GM21360 (cell line): ENCODE measurements at regions not wholly inside any gene's neighbourhood (a gene's known extent, or its start where the extent isn't known, plus 50 kb on each side); places are given as distances from the start of the nearest gene placed in this dataset.

Experiments
- ATAC-seq: cut with Tn5 transposase; IDR thresholded peaks from one replicate; pipeline ENCODE4 v1.9.1; 2021; ENCODE audit warnings: mild to moderate bottlenecking, moderate library complexity; ENCODE audit not compliant: unreplicated experiment

DNA sequence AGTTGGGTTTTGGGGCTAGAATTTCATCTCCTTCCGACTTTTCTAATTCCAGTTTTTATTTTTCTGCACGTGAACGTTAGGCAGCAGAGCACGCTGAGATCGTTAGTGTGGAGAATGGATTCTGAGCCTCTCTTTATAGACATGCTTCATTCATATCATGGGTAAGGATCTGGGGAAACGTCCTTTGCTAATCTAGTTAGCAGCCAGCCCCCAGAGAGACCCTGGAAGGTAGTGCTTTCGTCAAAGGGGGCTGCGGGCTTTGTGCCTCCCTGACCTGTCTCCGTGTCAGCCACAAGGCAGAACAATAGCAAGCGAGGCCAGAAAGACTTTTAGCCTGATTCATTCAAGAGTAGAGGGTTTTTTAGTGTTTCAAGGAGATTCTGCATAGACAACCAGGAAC, 196.3 kb upstream of the KLF6 start:
- ATAC-seq, result no peak

DNA sequence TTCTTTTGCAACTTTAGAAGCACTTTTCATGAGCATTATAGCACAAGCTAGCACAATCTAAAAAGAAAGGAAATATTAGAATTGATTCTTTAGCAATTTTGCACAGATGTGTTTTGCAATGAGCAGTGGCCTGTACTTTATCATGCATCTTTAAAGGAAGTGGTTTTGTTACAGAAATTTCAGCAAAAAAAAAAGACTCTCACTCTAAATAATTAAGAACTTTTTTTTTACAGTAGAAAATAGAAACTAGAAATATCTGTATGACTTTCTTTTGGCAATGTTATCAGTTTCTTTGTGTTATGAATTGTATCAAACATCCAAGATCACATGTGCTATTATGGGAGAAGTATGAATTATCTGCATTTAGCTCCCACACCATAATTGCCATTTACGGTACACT, 195.7 kb upstream of the KLF6 start:
- no peak for ATAC-seq

DNA sequence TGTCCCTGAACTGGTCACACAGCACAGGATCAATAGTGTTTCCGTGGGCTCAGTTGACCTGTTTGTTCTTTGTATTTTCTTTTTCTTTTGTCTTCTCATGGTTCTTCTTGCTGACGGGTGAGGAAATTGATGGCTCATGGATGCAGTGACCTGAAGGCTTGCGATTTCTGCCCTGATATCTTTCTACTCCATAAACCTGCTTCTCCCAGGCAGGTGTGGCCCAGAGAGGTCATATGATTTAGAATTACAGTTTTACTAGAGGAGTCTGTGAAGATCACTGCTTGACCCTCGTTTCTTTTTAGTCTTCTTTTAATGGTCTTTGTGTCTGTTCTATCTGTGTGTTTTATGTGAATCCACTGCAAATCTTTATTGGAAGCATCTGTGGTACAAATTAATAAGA, 195.1 kb upstream of the KLF6 start:
- no peak for ATAC-seq

DNA sequence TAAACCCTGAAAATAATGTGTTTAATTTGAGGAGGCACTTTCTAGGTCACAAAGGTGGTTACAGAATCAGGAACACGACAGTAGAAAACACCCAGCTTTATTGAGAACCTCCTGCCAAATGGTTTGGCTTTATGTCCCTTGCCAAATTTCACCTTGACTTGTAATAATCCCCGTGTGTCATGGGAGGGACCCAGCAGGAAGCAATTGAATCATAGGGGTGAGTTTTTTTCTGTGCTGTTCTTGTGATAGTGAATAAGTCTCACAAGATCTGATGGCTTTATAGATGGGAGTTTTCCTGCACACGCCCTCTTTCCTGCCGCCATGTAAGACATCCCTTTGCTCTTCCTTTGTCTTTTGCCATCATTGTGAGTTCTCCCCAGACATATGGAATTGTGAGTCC, 193.8 kb upstream of the KLF6 start:
- ATAC-seq, result no peak

DNA sequence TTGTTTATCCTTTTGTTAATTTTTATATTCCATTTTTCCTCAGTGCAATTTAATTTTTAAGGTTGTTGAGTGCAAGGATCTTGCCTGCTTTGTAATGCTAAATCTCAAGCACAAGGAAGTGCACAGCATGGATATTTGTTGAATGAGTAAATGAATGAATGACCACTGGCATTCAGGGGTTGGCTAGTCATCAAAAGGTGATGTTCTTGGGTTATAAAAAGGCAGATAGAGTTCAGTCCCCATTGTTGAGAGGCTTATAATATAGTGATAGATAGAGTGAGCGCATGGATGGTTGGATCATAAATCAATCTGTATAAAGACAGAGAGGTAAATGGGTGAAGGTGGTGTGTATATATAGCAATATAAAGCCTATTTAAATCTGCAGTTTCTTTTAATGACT, 193.2 kb upstream of the KLF6 start:
- no peak for ATAC-seq

DNA sequence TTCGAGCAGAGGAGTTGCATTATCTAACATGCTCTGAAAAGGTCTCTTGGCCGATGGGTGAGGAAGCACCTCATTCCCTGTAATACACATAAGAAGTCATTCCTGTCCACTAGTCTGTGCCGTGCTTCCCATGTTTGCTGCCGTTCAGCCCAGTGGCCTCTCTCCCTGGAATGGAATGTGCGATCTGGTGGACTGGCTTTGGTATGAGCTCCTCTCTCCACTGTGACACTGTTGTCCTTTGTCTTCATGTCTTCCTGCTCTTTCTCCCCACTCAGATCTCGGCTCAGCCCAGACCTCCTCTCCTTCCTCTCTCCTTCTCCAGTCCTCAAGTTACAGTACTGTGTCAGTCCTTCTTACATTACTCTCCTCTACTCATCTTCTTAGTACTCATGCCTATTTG, 192.8 kb upstream of the KLF6 start:
- ATAC-seq, result no peak

DNA sequence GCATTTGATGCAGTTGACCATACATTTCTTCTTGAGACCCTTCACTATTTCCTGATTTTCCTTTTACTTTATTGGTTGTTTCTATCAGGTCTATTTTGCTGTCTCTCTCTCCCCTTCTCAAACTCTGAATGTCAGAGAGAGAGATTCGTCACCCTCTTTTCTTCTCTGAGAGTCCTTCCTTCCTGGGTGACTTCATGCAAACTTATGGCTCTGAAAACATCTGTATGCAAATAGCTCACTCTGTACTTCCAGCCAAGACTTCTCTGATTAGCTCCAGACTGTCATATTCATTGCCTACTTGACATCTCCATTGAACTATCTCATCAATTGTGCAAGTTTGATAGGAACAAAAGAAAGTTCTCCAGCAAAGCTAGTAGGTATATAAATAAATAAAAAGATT, 191.7 kb upstream of the KLF6 start:
- no peak for ATAC-seq

DNA sequence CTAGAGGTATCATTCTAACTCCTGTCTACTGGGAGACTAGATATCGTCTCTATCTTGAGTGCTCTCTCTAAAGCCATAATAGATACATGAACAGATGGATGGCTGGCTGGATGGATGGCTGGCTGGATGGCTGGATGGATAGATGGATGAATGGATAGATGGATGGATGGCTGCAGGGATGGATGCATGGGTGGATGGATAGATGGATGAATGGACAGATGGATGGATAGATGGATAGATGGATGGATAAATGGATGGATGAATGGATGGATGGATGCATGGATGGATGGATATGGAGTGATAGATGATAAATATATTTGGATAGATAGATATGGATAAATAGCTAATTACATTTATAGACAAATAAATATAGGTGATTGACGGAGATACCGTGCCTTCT, 191.2 kb upstream of the KLF6 start:
- no peak for ATAC-seq

DNA sequence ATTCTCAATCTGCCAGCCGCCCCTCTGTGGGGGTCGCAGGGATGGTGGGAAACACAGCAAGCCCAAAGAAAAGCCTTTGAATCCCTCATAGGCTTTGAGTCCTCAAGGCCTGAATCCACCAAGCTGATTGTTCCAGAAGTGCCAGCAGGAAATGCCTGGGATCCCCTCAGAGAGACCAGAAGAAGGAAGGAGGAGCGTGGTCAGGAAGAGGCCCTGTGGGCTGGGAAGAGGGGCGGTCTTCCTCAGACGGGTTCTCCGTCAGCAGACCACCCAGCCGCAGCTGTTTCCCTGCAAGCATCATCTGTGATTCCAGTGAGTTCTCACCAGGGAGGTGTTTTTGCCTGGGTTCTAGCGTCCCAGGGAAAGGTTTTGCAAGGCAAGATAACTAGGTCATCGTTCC, 190.0 kb upstream of the KLF6 start:
- ATAC-seq, result no peak

DNA sequence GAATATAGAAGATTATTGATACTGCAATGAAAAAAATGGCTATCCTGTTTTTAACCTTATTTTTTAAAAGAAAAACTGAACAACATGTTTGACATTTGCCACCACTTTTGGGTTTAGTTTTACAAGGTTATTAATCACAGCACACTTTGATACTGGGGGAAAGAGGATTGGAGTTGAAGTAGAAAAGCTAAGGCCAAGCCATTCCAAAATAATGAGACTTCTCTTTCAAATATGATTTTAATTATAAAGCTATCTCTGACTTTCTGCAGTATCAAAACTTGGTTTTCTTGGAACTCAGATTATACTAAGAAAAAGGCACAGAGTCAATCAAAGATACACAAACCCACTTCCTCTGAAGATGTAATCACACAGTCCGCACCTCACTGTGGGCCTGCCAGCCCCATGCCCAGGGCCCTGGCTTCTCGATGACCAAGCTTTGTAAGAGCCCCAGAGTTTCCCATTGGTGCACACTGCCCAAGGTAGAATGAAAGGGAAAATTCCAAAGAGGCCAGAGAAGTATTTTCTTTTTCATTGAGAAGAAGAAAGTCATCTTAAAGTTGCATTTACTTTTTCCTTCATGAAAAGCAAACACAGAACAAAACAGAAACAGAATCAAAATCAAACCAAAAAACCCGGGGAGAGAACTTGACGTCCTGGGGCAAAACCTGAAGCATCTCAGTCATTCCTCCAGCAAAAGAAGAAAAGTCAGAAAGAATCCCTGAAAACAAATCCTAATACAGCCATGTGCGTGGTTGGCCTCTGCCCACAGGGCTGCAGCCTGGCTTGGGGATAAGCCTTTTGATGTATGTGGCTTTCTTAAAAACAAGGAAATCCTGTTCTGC, 187.7 kb upstream of the KLF6 start:
- ATAC-seq, result no peak

DNA sequence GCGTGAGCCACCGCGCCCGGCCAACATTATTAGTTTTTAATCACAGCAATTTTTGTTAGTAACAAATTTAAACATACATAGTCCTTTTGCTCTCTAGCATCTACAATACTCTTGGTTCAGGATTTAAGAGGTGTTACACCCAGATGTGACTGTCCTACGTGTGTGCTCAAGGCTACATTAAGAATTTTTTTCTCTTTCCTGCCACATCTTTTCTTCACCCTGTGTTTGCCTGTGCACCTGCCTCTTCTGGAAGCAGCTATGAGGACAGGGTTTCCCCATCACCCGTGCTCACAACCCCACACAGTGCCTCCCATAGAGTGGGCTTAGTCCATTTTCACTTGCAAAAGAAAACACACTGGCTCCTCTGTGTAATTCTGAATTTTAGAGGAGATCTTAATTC, 186.7 kb upstream of the KLF6 start:
- no peak for ATAC-seq

DNA sequence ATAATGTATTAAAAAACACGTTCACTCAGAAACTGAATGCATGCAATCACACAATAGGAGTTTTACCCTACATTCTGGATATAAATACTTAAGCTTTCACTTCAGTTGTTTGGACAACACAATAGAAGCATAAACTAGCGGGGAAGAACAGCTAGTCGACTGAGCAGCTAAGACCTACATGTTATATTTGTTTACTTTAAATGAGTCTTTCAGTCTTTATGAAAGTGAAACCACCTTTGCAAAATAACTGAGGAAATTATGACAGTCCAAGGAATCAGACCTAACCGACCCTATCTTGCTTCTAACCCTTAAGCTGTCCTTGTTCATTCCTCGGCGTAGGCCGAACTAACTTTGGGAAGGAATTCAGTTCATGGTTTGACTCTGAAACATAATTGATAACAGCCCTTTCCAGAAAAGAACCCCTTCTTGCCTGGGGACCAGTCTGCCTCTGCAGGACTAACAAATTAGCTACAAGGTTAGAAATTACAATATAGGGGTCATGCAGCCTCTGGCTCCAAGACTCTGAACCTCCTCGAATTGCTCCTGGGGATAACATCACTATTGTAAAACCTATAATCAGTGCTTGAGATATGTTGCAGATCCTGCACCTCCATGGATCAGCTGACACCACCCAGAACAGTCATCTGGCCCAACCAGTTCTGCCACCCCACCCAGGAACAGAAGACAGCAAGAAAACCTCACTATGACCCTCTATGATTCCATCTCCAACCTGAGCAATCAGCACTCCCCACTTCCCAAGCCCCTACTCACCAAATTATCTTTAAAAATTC, 185.1 kb upstream of the KLF6 start:
- ATAC-seq, result no peak

DNA sequence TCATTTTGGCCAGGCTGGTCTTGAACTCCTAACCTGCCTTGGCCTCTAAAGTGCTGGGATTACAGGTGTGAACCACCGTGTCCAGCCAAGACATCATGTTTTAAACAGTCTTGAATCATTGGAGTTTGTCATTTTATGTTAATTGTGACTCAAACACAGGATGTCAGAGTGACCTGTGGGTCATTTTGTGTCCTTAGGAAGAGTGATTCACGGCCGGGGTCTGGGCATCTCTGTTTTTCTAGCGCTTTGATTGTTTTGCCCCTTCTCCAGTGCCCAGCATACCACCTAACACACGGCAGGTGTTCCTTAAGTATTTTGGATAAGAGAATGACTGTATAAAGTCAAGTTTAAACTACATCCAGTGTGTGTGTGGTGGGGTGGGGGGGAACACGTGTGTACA, 183.7 kb upstream of the KLF6 start:
- ATAC-seq, result no peak

DNA sequence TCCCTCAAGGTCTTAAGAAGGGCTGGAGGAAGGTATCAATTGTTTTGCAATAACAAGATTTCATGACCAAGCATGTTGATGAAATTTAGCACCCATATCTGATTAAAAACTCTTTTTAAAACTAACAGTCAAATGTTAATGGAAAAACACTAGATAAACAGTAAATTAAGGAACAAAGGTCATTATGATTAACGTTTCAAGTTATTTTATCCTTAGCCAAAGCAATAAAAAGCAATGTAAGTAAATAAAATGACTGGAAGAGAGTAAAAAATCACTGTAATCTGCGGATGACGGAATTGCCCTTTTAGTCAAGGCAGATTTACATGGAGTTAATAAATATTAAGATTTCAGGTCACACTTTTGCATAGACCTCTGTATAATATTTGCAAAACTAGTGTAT, 179.5 kb upstream of the KLF6 start:
- no peak for ATAC-seq

DNA sequence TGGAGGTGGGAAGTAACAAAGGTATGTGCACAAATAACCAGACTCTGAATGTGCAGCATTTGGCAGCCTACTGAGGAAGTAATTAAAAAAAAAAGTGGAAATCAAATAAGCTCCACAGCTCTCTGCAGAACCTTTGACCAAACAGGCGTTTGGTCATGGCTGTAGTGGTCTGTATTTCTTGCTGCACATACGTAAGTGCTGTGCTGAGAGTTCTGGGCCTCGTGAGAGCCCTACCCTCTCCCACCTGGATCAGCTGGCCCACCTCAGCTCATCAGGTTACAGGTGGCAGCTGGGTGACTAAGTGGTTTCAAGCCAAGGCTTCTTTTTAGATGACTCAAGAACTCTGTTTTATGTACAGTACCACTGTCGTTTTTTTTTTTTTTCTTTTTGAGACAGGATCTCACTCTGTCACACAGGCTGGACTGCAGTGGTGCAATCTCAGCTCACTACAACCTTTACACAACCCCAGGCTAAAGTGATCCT, 178.2 kb upstream of the KLF6 start:
- no peak for ATAC-seq

DNA sequence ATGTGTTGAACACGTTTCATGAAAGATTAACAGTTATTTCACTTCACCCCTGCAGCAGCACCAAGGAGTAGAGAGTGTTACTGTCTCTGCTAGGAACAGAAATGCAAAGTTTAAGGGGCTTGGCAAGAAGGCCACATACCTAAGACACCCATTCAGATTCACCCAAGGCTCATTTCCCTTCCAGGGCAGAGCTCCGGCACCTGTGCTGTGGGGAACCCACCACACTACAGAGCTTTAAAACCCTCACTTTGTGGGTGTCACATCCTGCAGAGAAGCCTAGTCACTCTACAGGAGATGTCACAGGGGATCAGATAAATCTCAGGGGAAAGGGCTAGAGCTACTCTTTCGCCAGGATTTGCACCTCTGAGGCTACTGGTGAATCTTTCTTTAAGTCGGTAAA, 176.1 kb upstream of the KLF6 start:
- ATAC-seq, result no peak

DNA sequence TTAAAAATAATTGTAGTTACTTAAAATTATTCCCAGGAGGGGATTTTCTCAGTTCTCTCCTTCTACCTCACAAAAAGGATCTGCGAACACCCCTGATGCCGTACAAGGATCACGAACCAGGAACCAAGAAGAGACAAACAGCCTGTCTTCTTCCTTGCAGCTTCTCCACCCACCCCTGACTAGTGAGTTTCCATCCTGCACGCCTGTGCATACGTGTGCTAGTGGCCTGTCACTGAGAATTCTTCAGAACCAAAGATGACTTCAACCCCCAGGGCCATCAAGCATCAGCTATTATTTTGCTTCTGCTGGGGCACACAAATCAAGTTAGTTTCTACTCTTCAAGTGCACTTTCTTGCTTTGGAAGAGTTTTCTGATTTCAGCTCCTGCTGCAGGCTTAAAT, 175.5 kb upstream of the KLF6 start:
- no peak for ATAC-seq

DNA sequence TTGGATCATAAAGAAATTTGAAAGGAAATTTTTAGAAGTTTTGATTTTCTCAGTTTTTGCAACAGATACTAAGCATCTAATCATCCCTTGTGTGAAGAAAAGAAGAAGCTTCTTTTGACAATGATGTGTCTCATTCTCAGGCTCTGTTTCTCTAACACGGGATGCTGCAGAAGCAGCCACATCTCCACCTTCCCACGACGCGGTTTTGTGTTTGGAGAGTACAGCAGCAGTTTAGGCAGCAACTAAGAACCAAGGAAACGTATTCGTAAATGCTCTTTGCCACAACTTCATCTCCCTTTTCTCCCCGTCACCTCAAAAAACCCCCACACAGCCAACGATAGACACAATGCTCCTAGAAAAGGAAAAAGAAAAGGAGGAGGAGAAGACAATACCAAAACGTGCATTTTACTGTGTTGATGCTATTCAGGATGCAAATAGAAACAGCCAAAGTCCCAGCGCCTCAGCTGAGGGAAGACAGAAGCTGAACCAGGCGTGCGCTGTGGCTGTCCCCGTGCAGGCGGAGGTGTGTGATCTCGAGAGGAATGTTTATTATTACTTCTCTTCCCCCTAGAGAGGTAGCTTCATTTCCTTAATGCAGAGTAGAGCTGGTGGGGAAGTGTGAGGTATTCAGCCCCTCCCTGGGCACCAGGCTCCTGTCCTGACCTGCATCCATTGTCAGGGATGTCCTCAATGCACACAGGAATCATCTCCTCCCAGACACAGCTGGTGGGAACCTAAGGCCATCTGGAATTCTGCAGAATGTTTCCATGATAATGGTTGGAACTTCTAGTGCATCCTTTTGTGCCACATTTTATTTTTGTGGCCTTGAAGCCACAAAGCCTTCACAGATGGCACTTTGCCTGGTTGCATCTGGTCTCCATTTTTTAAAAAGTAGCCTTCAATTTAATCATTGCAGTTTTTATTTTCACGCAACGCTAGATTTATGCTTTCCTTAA, 174.6 kb upstream of the KLF6 start:
- no peak for ATAC-seq

DNA sequence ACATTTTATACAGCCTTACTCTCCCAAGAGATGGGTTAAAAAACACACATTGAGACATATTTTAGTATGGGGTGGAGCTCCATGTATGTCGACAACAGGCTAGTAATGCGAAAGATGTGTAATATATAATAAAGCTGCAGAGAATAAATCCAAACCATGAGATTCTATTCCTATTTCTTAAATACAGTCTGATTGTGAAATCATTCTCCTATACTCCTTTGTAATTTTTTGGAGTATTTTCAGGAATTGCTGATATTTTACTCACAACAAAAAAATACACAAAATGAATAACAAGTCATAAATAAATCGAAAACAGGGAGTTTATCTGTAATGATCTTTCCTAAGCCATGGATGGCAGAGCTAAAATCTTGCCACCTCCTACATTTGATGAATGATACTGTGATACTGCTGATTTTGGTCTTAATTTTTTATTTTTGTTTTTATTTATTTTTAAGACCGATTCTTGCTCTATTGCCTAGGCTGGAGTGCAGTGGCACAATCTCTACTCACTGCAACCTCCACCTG, 173.5 kb upstream of the KLF6 start:
- no peak for ATAC-seq

DNA sequence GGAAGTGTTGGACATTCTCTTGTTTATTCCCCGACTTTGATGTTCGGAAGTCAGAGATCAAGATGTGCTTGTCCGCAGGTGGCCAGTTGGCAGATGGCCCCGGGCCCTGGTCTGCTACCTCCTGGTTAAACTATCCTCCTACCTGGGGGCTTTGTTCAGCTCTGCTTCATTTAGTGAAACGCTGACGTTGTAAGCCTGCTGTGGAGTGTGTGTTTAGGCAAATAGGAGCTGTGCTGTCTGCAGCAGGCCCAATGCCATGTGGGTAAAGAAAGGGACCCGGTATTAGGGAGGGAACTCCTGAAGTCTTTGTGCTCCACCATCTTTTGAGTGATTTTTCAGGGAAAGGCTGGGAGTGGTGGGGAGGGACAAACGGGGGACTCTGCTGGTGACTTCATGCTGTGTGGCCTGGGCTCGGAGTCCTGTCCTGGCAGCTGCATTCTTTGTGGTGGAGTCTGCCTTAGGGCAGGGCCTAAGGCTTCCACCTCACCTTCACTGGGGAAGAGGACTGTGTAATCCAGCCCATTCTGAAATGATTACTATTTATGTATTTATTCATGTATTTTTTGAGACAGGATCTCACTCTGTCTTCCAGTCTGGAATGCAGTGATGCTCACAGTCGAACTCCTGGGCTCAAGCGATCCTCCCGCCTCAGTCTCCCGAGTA, 171.1 kb upstream of the KLF6 start:
- no peak for ATAC-seq
